GM12872 (cell line): ENCODE measurements at regions not wholly inside any gene's neighbourhood (a gene's known extent, or its start where the extent isn't known, plus 50 kb on each side); places are given as distances from the start of the nearest gene placed in this dataset.

Experiments used
- CTCF ChIP-seq: IDR thresholded peaks from 3 replicates; pipeline ENCODE4 v1.5.1; 2011; ENCODE audit warnings: low read depth, mild to moderate bottlenecking, low read length, moderate library complexity; ENCODE audit not compliant: insufficient read depth

GRCh38 chr6:128570680-128571063 is 50.3 kb upstream of the PTPRK start:
- TF ChIP-seq CTCF, result no peak

DNA sequence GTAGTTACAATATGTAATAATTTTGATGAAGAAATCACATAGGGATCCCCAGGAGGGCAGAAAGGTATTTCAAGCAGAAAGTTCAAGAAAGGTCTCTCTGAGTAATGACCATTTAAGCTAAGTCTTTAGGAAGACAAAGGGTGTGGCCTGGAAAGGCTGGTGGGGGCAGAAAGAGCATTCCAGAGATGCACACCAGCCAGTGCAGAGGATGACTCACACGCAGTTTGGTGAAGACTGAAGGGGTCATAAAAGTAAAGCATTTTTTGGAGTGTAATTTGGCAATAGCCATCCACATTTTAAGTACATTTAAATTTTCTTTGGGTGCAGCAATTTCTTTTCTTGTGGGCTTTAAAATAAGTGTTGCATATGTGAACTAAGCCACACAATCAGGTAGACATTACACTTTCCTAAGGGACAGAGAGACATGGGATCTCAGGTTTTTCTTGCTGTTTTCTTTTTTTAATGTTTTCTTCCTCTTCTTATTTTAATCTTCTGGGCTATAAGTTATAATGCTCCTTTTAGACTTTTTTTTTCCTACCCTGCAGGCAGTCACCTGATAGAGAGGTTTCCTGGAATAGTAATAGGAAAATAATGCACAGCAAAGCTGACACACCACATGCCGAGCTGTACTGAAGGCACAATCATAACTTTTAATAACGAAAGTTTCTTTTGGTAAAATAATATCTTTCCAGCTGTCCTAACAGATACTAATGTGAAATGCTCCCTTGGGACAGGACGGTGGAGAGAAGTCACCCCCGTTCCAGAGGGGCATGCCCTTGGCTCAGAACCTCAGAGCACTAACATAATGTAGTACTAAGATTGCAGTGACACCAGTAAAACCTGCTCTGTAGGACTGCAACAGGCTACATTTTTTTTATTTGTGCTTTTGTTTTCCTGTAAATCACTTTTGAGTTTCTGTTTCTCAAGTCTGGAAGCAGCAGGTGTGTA is 49.6 kb upstream of the PTPRK start:
- no peak for TF ChIP-seq CTCF
